GM12878 (cell line): ENCODE measurements at regions not wholly inside any gene's neighbourhood (a gene's known extent, or its start where the extent isn't known, plus 50 kb on each side); places are given as distances from the start of the nearest gene placed in this dataset.

Source experiments
- ATAC-seq: fragments of 200-7000 bp; cut with Tn5 transposase; 3 replicates; pipeline ENCODE4 v1.9.1; 2020; ENCODE audit warnings: mild to moderate bottlenecking, moderate library complexity
- BruUV-seq: library from RNA; stranded (reverse); fragments of 400-500 nt; replicated peaks from 2 replicates; lab custom pipeline; 2021; lab: Mats Ljungman, UMichigan
- CTCF ChIA-PET: fragments of 300-600 bp; sonication (Branson Sonifier 250); formaldehyde crosslinking; extraction: SDS; loops from one replicate; lab custom pipeline; 2021; ENCODE audit warnings: inconsistent platforms; lab: Yijun Ruan, JAX
- POLR2A ChIA-PET: fragments of 350-600 bp; formaldehyde crosslinking; extraction: SDS; loops from one replicate; lab custom pipeline; 2021; ENCODE audit warnings: inconsistent platforms; lab: Charles Lee
- RAD21 ChIA-PET: fragments of 300-600 bp; sonication (Branson Sonifier 250); formaldehyde crosslinking; loops from one replicate; lab custom pipeline; 2023; ENCODE audit warnings: antibody characterized with exemption; ENCODE audit not compliant: unreplicated experiment; lab: Charles Lee
- SMC1A ChIA-PET: fragments of 300-600 bp; sonication (Branson Sonifier 250); formaldehyde crosslinking; loops from one replicate; lab custom pipeline; 2023; ENCODE audit not compliant: unreplicated experiment, uncharacterized antibody; lab: Charles Lee
- DNase-seq: peaks from one replicate; pipeline ENCODE4 v3.0.0-alpha.2; 2011; ENCODE audit warnings: low read depth, low spot score
- FAIRE-seq: peaks from 3 replicates; lab custom pipeline; 2011; peaks lifted over from hg19 to GRCh38; lab: Jason Lieb, UNC
- H2AFZ ChIP-seq: 2 replicates; pipeline ENCODE4 v1.6.0; 2011; ENCODE audit warnings: low read depth, low read length, control low read depth; ENCODE audit not compliant: control insufficient read depth
- H3K27ac ChIP-seq: 2 replicates; pipeline ENCODE4 v1.5.1; 2011; ENCODE audit warnings: control low read depth; ENCODE audit not compliant: control insufficient read depth, insufficient read depth
- H3K27me3 ChIP-seq, 2 experiments: replicated peaks in 1 of 2; 2 replicates each; pipeline versions ENCODE4 v1.6.0 to v1.6.1; 2011; ENCODE audit warnings: low read length in 1 of 2; ENCODE audit not compliant: control insufficient read depth in 2 of 2, insufficient read depth in 2 of 2
- H3K36me3 ChIP-seq, 2 experiments: 2 replicates each; pipeline ENCODE4 v1.5.1; 2011; ENCODE audit warnings: low read length in 1 of 2; ENCODE audit not compliant: control insufficient read depth in 2 of 2, insufficient read depth in 2 of 2
- H3K4me1 ChIP-seq: 2 replicates; pipeline ENCODE4 v1.6.1; 2011; ENCODE audit warnings: mild to moderate bottlenecking, low read length, moderate library complexity, mixed read lengths; ENCODE audit not compliant: control insufficient read depth, insufficient read depth
- H3K4me2 ChIP-seq: 2 replicates; pipeline ENCODE4 v1.6.0; 2011; ENCODE audit warnings: control low read depth; ENCODE audit not compliant: control insufficient read depth, insufficient read depth
- H3K4me3 ChIP-seq: fragments of 200-600 bp; sonication (generic); 2 replicates; pipeline ENCODE4 v1.5.1; 2016
- H3K79me2 ChIP-seq: 2 replicates; pipeline ENCODE4 v1.6.0; 2011; ENCODE audit warnings: low read length; ENCODE audit not compliant: control insufficient read depth, insufficient read depth
- H3K9ac ChIP-seq: 2 replicates; pipeline ENCODE4 v1.8.0; 2011; ENCODE audit warnings: low read length, control low read depth, mixed read lengths; ENCODE audit not compliant: control insufficient read depth, insufficient read depth
- H3K9me3 ChIP-seq: replicated peaks from 3 replicates; pipeline ENCODE4 v1.5.1; 2011; ENCODE audit warnings: mild to moderate bottlenecking, low read length; ENCODE audit not compliant: control insufficient read depth, insufficient read depth
- H4K20me1 ChIP-seq: 2 replicates; pipeline ENCODE4 v1.6.0; 2011; ENCODE audit not compliant: control insufficient read depth, insufficient read depth
- DPF2 ChIP-seq: fragments of 450-650 bp; IDR thresholded peaks from 2 replicates; pipeline ENCODE4 v1.6.1; 2017; ENCODE audit warnings: mild to moderate bottlenecking
- MAX ChIP-seq: IDR thresholded peaks from 2 replicates; pipeline ENCODE4 v1.6.1; 2012; ENCODE audit warnings: low read depth, low read length, improper control_type of control experiment
- MYC ChIP-seq: IDR thresholded peaks from 2 replicates; pipeline ENCODE4 v1.6.1; 2011; ENCODE audit warnings: mild to moderate bottlenecking, low read length, moderate library complexity, inconsistent platforms; ENCODE audit not compliant: insufficient read depth, insufficient replicate concordance, insufficient read length, severe bottlenecking
- PAX5 ChIP-seq: IDR thresholded peaks from 2 replicates; pipeline ENCODE4 v1.6.1; 2011; ENCODE audit warnings: low read depth, low read length, borderline replicate concordance
- POLR2A ChIP-seq: IDR thresholded peaks from 2 replicates; pipeline ENCODE4 v1.6.1; 2011; ENCODE audit warnings: low read depth, mild to moderate bottlenecking, low read length
- RFX5 ChIP-seq: IDR thresholded peaks from 2 replicates; pipeline ENCODE4 v1.6.1; 2011; ENCODE audit warnings: low read depth, low read length, improper control_type of control experiment
- SREBF1 ChIP-seq: IDR thresholded peaks from 2 replicates; pipeline ENCODE4 v1.6.1; 2012; ENCODE audit warnings: mild to moderate bottlenecking, low read length
- WGBS: methylation state at CpG from one replicate; pipeline ENCODE4 v1.1.6; 2016; ENCODE audit warnings: low lambda C conversion rate; ENCODE audit not compliant: insufficient replicate concordance, insufficient coverage; ENCODE audit errors: missing lambda C conversion rate; 5-methylcytosine and 5-hydroxymethylcytosine counted together
- in situ Hi-C: fragments of 300-500 bp; cut with MboI; formaldehyde crosslinking; loops from 9 replicates; pipeline ENCODE4 v1.14.3; 2018; ENCODE audit warnings: mixed read lengths
- intact Hi-C: fragments of 100-400 bp; cut with micrococcal nuclease; formaldehyde crosslinking; loops from one replicate; pipeline ENCODE4 v1.14.2; 2022; ENCODE audit not compliant: unreplicated experiment
- TF ChIP-seq, protein P1 (sequence below): fragments of 450-650 bp; formaldehyde crosslinking; IDR thresholded peaks from 2 replicates; pipeline ENCODE4 v1.5.0; 2022; ENCODE audit warnings: mild to moderate bottlenecking, missing genetic modification characterization
- TF ChIP-seq, protein P2 (sequence below): fragments of 450-650 bp; IDR thresholded peaks from 2 replicates; pipeline ENCODE4 v1.6.1; 2018; ENCODE audit warnings: borderline replicate concordance, mild to moderate bottlenecking; ENCODE audit not compliant: partially characterized antibody
- TF ChIP-seq, protein P3 (sequence below): IDR thresholded peaks from 2 replicates; pipeline ENCODE4 v1.6.1; 2011; ENCODE audit warnings: borderline replicate concordance, low read depth, mild to moderate bottlenecking, moderate library complexity, low read length; ENCODE audit not compliant: insufficient read depth, poor library complexity, severe bottlenecking
- TF ChIP-seq, protein P4 (sequence below): fragments of 150-350 bp; IDR thresholded peaks from 2 replicates; pipeline ENCODE4 v1.6.1; 2016; ENCODE audit warnings: low read depth, low read length

DNA sequence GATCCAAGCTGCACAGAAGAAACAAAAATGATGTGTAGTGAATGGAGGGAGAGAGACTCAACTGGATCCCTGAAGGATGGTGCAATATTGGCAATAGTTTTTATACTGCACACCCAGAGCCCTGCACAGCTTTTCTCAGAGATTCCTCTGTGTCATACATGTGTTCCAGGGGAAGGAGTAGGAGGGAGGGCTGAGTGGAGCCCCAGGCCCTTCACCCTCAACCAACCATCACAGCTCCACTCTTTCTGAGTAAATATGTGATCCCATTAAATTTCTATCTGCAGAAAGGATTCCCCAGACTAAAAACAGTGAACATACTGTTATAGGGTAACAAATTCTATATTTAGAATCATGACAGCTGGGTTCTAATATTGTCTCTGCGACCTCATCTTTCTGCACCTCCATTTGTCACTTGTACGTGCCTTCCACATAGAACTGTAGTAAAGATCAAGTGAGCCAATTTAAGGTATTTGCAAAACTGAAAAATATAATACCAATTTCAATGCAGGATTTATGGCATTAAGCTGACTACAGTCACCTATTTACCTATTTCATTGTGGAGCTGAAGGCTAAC is 421.4 kb upstream of the NRSN1 start:
- Histone ChIP-seq H4K20me1 (no peaks in the 10 kb centered on the region), H3K9me3 (no peaks in the 10 kb centered on the region; the same call in 2 of the 3 replicates), H3K36me3 (no peaks in the 10 kb centered on the region), H3K79me2 (no peaks in the 10 kb centered on the region), H3K4me1 (no peaks in the 10 kb centered on the region), H2AFZ (no peak overlapping the region), H3K4me2 (no peak overlapping the region), H3K9ac (no peak overlapping the region), H3K27me3 (no peaks in the 10 kb centered on the region), H3K27ac (no peak overlapping the region), H3K4me3 (no peak overlapping the region)
- WGBS = 8% methylated on average over 2 of the region's 2 CpGs
- TF ChIP-seq, protein P1, sequence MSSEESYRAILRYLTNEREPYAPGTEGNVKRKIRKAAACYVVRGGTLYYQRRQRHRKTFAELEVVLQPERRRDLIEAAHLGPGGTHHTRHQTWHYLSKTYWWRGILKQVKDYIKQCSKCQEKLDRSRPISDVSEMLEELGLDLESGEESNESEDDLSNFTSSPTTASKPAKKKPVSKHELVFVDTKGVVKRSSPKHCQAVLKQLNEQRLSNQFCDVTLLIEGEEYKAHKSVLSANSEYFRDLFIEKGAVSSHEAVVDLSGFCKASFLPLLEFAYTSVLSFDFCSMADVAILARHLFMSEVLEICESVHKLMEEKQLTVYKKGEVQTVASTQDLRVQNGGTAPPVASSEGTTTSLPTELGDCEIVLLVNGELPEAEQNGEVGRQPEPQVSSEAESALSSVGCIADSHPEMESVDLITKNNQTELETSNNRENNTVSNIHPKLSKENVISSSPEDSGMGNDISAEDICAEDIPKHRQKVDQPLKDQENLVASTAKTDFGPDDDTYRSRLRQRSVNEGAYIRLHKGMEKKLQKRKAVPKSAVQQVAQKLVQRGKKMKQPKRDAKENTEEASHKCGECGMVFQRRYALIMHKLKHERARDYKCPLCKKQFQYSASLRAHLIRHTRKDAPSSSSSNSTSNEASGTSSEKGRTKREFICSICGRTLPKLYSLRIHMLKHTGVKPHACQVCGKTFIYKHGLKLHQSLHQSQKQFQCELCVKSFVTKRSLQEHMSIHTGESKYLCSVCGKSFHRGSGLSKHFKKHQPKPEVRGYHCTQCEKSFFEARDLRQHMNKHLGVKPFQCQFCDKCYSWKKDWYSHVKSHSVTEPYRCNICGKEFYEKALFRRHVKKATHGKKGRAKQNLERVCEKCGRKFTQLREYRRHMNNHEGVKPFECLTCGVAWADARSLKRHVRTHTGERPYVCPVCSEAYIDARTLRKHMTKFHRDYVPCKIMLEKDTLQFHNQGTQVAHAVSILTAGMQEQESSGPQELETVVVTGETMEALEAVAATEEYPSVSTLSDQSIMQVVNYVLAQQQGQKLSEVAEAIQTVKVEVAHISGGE (CRISPR knock-in tag) = no peak
- TF ChIP-seq, protein P2, sequence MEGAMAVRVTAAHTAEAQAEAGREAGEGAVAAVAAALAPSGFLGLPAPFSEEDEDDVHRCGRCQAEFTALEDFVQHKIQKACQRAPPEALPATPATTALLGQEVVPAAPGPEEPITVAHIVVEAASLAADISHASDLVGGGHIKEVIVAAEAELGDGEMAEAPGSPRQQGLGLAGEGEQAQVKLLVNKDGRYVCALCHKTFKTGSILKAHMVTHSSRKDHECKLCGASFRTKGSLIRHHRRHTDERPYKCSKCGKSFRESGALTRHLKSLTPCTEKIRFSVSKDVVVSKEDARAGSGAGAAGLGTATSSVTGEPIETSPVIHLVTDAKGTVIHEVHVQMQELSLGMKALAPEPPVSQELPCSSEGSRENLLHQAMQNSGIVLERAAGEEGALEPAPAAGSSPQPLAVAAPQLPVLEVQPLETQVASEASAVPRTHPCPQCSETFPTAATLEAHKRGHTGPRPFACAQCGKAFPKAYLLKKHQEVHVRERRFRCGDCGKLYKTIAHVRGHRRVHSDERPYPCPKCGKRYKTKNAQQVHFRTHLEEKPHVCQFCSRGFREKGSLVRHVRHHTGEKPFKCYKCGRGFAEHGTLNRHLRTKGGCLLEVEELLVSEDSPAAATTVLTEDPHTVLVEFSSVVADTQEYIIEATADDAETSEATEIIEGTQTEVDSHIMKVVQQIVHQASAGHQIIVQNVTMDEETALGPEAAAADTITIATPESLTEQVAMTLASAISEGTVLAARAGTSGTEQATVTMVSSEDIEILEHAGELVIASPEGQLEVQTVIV = no peak
- TF ChIP-seq PAX5 (no peak), MAX (no peak), RFX5 (no peak), SREBF1 (no peak), DPF2 (no peak), MYC (no peak), POLR2A (no peak)
- TF ChIP-seq, protein P3, sequence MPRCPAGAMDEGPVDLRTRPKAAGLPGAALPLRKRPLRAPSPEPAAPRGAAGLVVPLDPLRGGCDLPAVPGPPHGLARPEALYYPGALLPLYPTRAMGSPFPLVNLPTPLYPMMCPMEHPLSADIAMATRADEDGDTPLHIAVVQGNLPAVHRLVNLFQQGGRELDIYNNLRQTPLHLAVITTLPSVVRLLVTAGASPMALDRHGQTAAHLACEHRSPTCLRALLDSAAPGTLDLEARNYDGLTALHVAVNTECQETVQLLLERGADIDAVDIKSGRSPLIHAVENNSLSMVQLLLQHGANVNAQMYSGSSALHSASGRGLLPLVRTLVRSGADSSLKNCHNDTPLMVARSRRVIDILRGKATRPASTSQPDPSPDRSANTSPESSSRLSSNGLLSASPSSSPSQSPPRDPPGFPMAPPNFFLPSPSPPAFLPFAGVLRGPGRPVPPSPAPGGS = no peak
- TF ChIP-seq, protein P4, sequence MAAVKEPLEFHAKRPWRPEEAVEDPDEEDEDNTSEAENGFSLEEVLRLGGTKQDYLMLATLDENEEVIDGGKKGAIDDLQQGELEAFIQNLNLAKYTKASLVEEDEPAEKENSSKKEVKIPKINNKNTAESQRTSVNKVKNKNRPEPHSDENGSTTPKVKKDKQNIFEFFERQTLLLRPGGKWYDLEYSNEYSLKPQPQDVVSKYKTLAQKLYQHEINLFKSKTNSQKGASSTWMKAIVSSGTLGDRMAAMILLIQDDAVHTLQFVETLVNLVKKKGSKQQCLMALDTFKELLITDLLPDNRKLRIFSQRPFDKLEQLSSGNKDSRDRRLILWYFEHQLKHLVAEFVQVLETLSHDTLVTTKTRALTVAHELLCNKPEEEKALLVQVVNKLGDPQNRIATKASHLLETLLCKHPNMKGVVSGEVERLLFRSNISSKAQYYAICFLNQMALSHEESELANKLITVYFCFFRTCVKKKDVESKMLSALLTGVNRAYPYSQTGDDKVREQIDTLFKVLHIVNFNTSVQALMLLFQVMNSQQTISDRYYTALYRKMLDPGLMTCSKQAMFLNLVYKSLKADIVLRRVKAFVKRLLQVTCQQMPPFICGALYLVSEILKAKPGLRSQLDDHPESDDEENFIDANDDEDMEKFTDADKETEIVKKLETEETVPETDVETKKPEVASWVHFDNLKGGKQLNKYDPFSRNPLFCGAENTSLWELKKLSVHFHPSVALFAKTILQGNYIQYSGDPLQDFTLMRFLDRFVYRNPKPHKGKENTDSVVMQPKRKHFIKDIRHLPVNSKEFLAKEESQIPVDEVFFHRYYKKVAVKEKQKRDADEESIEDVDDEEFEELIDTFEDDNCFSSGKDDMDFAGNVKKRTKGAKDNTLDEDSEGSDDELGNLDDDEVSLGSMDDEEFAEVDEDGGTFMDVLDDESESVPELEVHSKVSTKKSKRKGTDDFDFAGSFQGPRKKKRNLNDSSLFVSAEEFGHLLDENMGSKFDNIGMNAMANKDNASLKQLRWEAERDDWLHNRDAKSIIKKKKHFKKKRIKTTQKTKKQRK = no peak
- no peak for FAIRE-seq
- in situ Hi-C loops = no loop called here
- DNase-seq = no peak
- intact Hi-C loops = no loop called here
- ChIA-PET CTCF (no interaction called here), RAD21 (no interaction called here), POLR2A (no interaction called here), SMC1A (no interaction called here)
- no TSS peak for BruUV-seq
- ATAC-seq = no peak
